ENCODE measurements at regions not wholly inside any gene's neighbourhood (a gene's known extent, or its start where the extent isn't known, plus 50 kb on each side); places are given as distances from the start of the nearest gene placed in this dataset.

GRCh38 chr3:26264708-26265107 lies 357.9 kb upstream of the LRRC3B start (continued):
- TF ChIP-seq, protein P1, sequence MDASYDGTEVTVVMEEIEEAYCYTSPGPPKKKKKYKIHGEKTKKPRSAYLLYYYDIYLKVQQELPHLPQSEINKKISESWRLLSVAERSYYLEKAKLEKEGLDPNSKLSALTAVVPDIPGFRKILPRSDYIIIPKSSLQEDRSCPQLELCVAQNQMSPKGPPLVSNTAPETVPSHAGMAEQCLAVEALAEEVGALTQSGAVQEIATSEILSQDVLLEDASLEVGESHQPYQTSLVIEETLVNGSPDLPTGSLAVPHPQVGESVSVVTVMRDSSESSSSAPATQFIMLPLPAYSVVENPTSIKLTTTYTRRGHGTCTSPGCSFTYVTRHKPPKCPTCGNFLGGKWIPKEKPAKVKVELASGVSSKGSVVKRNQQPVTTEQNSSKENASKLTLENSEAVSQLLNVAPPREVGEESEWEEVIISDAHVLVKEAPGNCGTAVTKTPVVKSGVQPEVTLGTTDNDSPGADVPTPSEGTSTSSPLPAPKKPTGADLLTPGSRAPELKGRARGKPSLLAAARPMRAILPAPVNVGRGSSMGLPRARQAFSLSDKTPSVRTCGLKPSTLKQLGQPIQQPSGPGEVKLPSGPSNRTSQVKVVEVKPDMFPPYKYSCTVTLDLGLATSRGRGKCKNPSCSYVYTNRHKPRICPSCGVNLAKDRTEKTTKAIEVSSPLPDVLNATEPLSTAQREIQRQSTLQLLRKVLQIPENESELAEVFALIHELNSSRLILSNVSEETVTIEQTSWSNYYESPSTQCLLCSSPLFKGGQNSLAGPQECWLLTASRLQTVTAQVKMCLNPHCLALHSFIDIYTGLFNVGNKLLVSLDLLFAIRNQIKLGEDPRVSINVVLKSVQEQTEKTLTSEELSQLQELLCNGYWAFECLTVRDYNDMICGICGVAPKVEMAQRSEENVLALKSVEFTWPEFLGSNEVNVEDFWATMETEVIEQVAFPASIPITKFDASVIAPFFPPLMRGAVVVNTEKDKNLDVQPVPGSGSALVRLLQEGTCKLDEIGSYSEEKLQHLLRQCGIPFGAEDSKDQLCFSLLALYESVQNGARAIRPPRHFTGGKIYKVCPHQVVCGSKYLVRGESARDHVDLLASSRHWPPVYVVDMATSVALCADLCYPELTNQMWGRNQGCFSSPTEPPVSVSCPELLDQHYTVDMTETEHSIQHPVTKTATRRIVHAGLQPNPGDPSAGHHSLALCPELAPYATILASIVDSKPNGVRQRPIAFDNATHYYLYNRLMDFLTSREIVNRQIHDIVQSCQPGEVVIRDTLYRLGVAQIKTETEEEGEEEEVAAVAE (CRISPR knock-in tag; IDR thresholded peaks at IDR 0.05; ENCODE audit: borderline replicate concordance): no peak
- TF ChIP-seq SP2 (CRISPR knock-in tag; IDR thresholded peaks at IDR 0.05) (no peak), ZNF318 (CRISPR knock-in tag; IDR thresholded peaks at IDR 0.05) (no peak), ZBTB7B (CRISPR knock-in tag; IDR thresholded peaks at IDR 0.05) (no peak), MTF2 (CRISPR knock-in tag; IDR thresholded peaks at IDR 0.05; ENCODE audit: borderline replicate concordance) (no peak), SALL2 (CRISPR knock-in tag; IDR thresholded peaks at IDR 0.05) (no peak), RXRA (CRISPR knock-in tag; IDR thresholded peaks at IDR 0.05) (no peak)
- TF ChIP-seq, protein P2, sequence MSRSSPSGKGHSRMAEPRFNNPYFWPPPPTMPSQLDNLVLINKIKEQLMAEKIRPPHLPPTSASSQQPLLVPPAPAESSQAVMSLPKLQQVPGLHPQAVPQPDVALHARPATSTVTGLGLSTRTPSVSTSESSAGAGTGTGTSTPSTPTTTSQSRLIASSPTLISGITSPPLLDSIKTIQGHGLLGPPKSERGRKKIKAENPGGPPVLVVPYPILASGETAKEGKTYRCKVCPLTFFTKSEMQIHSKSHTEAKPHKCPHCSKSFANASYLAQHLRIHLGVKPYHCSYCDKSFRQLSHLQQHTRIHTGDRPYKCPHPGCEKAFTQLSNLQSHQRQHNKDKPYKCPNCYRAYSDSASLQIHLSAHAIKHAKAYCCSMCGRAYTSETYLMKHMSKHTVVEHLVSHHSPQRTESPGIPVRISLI (CRISPR knock-in tag; IDR thresholded peaks at IDR 0.05; ENCODE audit: borderline replicate concordance): no peak

Data from HepG2 (cell line).